HG02870 (cell line): ENCODE measurements at regions not wholly inside any gene's neighbourhood (a gene's known extent, or its start where the extent isn't known, plus 50 kb on each side); places are given as distances from the start of the nearest gene placed in this dataset.

ENCODE experiments used
- ATAC-seq: cut with Tn5 transposase; IDR thresholded peaks from one replicate; pipeline ENCODE4 v1.9.1; 2021; ENCODE audit warnings: mild to moderate bottlenecking, moderate library complexity; ENCODE audit not compliant: unreplicated experiment

GRCh38 chr9:12613071-12613470 is 80.1 kb upstream of the TYRP1 start:
- ATAC-seq, result no peak

GRCh38 chr9:12614488-12614887 is 78.7 kb upstream of the TYRP1 start:
- no peak for ATAC-seq

- no peak for ATAC-seq
Measured at GRCh38 chr9:12618956-12619355, 74.2 kb upstream of the TYRP1 start.

- ATAC-seq, result no peak
Measured at GRCh38 chr9:12625844-12626243, 67.3 kb upstream of the TYRP1 start.

- ATAC-seq, result no peak
Measured at GRCh38 chr9:12627096-12627495, 66.1 kb upstream of the TYRP1 start.

GRCh38 chr9:12628546-12628945 is 64.6 kb upstream of the TYRP1 start:
- ATAC-seq, result no peak

- ATAC-seq, result no peak
Measured at GRCh38 chr9:12629067-12629466, 64.1 kb upstream of the TYRP1 start.

- no peak for ATAC-seq
Measured at GRCh38 chr9:12631866-12632265, 61.3 kb upstream of the TYRP1 start.

GRCh38 chr9:12633016-12633765 is 60.0 kb upstream of the TYRP1 start:
- ATAC-seq, result no peak

GRCh38 chr9:12640016-12640587 is 53.1 kb upstream of the TYRP1 start:
- ATAC-seq, result no peak

GRCh38 chr9:12640866-12641636 is 52.1 kb upstream of the TYRP1 start:
- no peak for ATAC-seq
